ENCODE measurements at regions not wholly inside any gene's neighbourhood (a gene's known extent, or its start where the extent isn't known, plus 50 kb on each side); places are given as distances from the start of the nearest gene placed in this dataset.

DNA sequence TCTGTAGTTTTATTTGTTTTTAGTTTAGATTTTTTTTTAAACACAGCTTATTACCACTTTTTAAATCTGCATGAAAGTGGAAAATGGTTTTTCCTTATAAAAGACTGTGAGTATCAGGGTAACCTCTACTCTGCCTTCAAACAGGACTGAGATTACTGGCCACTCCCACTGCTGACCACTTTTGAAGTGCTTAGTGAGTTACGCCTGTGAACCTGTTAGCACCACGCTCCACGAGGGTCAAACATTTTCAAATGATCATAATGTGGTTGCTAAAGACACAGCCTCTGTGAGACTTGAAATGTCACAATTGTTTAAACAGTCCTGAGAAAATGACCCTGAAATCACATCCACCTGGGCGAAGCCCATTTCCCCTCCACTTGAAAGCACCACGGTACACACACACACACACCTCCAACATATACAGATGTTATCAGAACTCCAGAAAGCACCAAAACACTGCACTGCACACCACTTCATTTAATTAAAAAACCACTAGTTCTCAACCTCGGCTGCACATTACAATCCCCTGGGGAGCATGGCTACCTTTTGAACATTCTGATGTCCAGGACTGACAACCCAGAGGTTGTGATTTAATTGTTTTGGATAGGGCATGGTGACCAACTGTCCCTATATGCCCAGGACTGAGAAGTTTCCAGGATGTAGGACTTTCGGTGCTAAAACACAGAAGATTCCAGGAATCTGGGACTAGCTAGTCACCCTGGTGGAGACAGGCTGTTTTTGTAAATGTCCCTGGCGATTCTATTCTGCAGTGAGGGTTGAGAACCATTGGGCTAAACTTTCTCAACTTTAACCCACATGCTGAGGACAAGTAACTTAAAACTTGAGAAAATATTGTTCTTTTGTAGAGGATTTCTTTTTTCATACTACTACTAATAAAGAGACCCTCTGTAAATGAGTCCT, 176.4 kb upstream of the MYLIP start:
- TF ChIP-seq, protein P1, sequence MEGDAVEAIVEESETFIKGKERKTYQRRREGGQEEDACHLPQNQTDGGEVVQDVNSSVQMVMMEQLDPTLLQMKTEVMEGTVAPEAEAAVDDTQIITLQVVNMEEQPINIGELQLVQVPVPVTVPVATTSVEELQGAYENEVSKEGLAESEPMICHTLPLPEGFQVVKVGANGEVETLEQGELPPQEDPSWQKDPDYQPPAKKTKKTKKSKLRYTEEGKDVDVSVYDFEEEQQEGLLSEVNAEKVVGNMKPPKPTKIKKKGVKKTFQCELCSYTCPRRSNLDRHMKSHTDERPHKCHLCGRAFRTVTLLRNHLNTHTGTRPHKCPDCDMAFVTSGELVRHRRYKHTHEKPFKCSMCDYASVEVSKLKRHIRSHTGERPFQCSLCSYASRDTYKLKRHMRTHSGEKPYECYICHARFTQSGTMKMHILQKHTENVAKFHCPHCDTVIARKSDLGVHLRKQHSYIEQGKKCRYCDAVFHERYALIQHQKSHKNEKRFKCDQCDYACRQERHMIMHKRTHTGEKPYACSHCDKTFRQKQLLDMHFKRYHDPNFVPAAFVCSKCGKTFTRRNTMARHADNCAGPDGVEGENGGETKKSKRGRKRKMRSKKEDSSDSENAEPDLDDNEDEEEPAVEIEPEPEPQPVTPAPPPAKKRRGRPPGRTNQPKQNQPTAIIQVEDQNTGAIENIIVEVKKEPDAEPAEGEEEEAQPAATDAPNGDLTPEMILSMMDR (IDR thresholded peaks at IDR 0.05), result no peak
- ATAC-seq (ENCODE audit: low FRiP score) (no peak), DNase-seq (ENCODE audit: low spot score) (no peak)

DNA sequence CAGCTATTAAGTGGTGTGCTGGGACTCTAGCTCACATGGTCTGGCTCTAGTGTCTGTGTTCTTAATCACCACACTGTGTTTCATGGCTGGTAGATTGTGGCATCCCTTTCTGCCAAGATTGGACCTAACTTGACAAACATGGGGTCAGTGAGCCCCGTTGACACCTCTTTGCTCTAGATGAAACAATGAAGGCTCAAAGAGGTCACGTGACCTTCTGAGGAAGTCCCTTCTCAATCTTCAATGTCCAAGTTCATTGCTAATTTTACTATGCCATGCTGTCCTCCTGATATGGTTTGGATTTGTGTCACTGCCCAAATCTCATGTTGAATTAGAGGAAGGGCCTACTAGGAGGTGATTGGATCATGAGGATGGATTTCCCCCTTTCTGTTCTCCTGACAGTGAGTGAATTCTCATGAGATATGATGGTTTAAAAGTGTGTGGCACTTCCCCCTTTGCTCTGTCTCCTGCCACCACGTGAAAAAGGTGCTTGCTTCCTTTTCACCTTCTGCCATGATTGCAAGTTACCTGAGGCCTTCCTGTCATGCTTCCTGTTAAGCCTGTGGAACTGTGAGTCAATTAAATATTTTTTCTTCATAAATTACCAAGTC, 177.8 kb upstream of the MYLIP start:
- DNase-seq (ENCODE audit: low spot score) (no peak), ATAC-seq (ENCODE audit: low FRiP score) (no peak)
- TF ChIP-seq, protein P1 (IDR thresholded peaks at IDR 0.05), result no peak

DNA sequence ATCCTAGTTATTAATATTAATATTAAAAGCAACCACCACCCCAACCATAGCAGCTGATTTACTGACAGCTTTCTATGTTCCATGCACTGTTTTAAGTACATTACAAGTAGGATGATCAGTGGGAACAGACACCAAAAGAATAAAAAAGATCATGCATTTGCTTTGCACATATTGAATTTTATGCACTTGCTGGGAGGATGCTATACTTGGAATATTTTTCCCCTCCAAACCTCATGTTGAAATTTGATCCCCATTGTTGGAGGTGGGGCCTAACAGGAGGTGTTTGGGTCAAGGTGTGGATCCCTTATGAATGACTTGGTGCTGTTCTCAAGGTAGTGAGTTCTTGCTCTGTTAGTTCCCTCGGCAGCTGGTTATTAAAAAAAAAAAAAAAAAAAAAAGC, 178.9 kb upstream of the MYLIP start:
- ATAC-seq (ENCODE audit: low FRiP score) (no peak), DNase-seq (ENCODE audit: low spot score) (no peak)
- TF ChIP-seq, protein P1 (IDR thresholded peaks at IDR 0.05), result no peak

GRCh38 chr6:15948930-15949900, 179.7 kb upstream of the MYLIP start:
- ATAC-seq (ENCODE audit: low FRiP score), result no peak

DNA sequence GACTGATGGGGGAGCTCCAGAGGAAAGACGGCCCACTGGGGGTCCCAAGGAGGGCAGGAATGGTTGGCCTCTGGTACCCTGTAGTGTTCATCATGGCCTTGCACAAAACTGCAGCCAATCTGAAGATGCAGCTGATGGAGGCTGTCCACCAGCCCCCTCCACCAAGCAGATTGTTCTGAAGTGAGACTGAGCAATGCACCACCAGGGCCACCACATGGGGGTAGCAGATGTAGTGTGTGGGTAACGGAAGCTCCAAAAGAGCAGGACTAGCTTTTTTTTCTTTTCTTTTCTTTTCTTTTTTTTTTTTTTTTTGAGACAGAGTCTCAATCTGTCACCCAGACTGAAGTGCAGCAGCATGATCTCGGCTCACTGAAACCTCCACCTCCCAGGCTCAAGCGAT, 181.0 kb upstream of the MYLIP start:
- TF ChIP-seq, protein P1 (IDR thresholded peaks at IDR 0.05), result no peak
- DNase-seq (ENCODE audit: low spot score) (no peak), ATAC-seq (ENCODE audit: low FRiP score) (no peak)

More at GRCh38 chr6:15948930-15949900, 179.7 kb upstream of the MYLIP start:
- TF ChIP-seq, protein P1 (IDR thresholded peaks at IDR 0.05), result no peak
- DNase-seq (ENCODE audit: low spot score), result no peak

DNA sequence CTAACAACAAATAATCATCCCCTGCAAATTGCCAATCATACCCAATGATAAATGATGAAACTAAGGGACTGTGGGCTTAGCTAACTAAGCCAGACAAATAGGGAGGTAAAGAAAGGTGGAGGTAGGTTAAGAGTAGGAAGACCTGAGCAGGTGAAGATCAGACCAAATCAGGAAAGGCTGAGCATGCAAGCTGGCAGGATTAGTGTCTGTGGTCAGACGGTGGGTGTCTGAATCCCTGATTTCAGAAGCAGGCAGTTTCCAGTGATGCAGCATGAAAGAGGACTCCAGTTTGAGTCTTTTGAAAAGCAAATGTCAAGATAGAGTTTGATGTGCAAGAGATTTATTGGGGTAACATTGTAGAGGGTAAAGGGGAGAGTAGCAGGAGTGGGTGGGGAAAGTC, 181.4 kb upstream of the MYLIP start:
- DNase-seq (ENCODE audit: low spot score) (no peak), ATAC-seq (ENCODE audit: low FRiP score) (no peak)
- TF ChIP-seq, protein P1 (IDR thresholded peaks at IDR 0.05), result no peak
